Natural killer cell treated with Interleukin-12 subunit alpha and Interleukin-12 subunit beta and Interleukin-15 and Interleukin-18, amount 100 ng/mL, for 72 hours (primary cell): ENCODE measurements at regions not wholly inside any gene's neighbourhood (a gene's known extent, or its start where the extent isn't known, plus 50 kb on each side); places are given as distances from the start of the nearest gene placed in this dataset.

Source experiments
- ATAC-seq, 2 donors: fragments of 150-1000 bp; cut with Tn5 transposase in 1 of 2; sonication (Bioruptor Pico), chemical (Tn5 transposase) in 1 of 2; 2 replicates each; pipeline ENCODE4 v1.10.0; 2021
- DNase-seq: peaks from one replicate; pipeline ENCODE4 v3.0.0; 2022; ENCODE audit warnings: low spot score
- H3K27ac Mint-ChIP-seq, 2 donors: 1 replicate in 1 of 2; 2 replicates in 1 of 2; pipeline ENCODE4 v1.8.0; 2022; ENCODE audit warnings: mixed read lengths in 2 of 2, mild to moderate bottlenecking in 1 of 2, moderate library complexity in 1 of 2
- H3K27me3 Mint-ChIP-seq, 2 donors: 1 replicate in 1 of 2; 2 replicates in 1 of 2; pipeline ENCODE4 v1.8.0; 2022; ENCODE audit warnings: mixed read lengths in 2 of 2
- H3K36me3 Mint-ChIP-seq: one replicate; pipeline ENCODE4 v1.8.0; 2022; ENCODE audit warnings: mixed read lengths
- H3K4me1 Mint-ChIP-seq, 2 donors: 1 replicate in 1 of 2; 2 replicates in 1 of 2; pipeline ENCODE4 v1.8.0; 2022; ENCODE audit warnings: low read depth in 2 of 2, mixed read lengths in 2 of 2, mild to moderate bottlenecking in 1 of 2
- H3K4me3 Mint-ChIP-seq: one replicate; pipeline ENCODE4 v1.8.0; 2022; ENCODE audit warnings: mixed read lengths
- H3K9me3 Mint-ChIP-seq: 2 replicates; pipeline ENCODE4 v1.8.0; 2022; ENCODE audit warnings: mixed read lengths

GRCh38 chr10:131567279-131568162, 256.0 kb upstream of the TCERG1L start:
- no peak for ATAC-seq
- Mint-ChIP-seq H3K9me3 (peaks cover 6% of the 10 kb centered on the region), H3K4me3 (no peak overlapping the region), H3K4me1 (no peaks in the 10 kb centered on the region), H3K36me3 (no peaks in the 10 kb centered on the region), H3K27ac (no peak overlapping the region), H3K27me3 (peaks cover 0 to 8% of the 10 kb centered on the region in 2 donors)
- no peak for DNase-seq

GRCh38 chr10:131568866-131569265, 257.3 kb upstream of the TCERG1L start:
- H3K27me3 Mint-ChIP-seq, result peaks cover 0 to 8% of the 10 kb centered on the region in 2 donors
- H3K27ac Mint-ChIP-seq, result no peak overlapping the region
- DNase-seq (no peak), ATAC-seq (no peak)
- peaks cover 6% of the 10 kb centered on the region for H3K9me3 Mint-ChIP-seq
- no peaks in the 10 kb centered on the region for H3K4me1 Mint-ChIP-seq
- H3K4me3 Mint-ChIP-seq, result no peak overlapping the region
- H3K36me3 Mint-ChIP-seq, result no peaks in the 10 kb centered on the region

GRCh38 chr10:131569851-131570715, 258.6 kb upstream of the TCERG1L start:
- H3K27ac Mint-ChIP-seq, result no peak overlapping the region
- no peaks in the 10 kb centered on the region for H3K4me1 Mint-ChIP-seq
- H3K36me3 Mint-ChIP-seq, result no peaks in the 10 kb centered on the region
- peaks cover under 1% of the 10 kb centered on the region for H3K9me3 Mint-ChIP-seq
- no peak overlapping the region for H3K4me3 Mint-ChIP-seq
- H3K27me3 Mint-ChIP-seq, result peaks cover 0 to 8% of the 10 kb centered on the region in 2 donors
- DNase-seq, result no peak
- peak in 1 of 2 donors; percentile 29 for ATAC-seq

GRCh38 chr10:131570716-131571307, 259.3 kb upstream of the TCERG1L start:
- no peaks in the 10 kb centered on the region for H3K9me3 Mint-ChIP-seq
- no peak overlapping the region for H3K4me3 Mint-ChIP-seq
- H3K27me3 Mint-ChIP-seq, result peaks cover 0 to 8% of the 10 kb centered on the region in 2 donors
- no peak overlapping the region for H3K27ac Mint-ChIP-seq
- ATAC-seq (no peak), DNase-seq (no peak)
- H3K36me3 Mint-ChIP-seq, result no peaks in the 10 kb centered on the region
- no peaks in the 10 kb centered on the region for H3K4me1 Mint-ChIP-seq

GRCh38 chr10:131571346-131571745, 259.8 kb upstream of the TCERG1L start:
- H3K27me3 Mint-ChIP-seq, result peaks cover 0 to 5% of the 10 kb centered on the region in 2 donors
- no peak overlapping the region for H3K4me3 Mint-ChIP-seq
- no peaks in the 10 kb centered on the region for H3K36me3 Mint-ChIP-seq
- no peaks in the 10 kb centered on the region for H3K9me3 Mint-ChIP-seq
- no peak for DNase-seq
- ATAC-seq, result no peak
- no peak overlapping the region for H3K27ac Mint-ChIP-seq
- no peaks in the 10 kb centered on the region for H3K4me1 Mint-ChIP-seq

GRCh38 chr10:131571865-131572264, 260.3 kb upstream of the TCERG1L start:
- Mint-ChIP-seq H3K4me1 (no peaks in the 10 kb centered on the region), H3K36me3 (no peaks in the 10 kb centered on the region), H3K27me3 (peaks cover 0 to 2% of the 10 kb centered on the region in 2 donors), H3K27ac (no peak overlapping the region), H3K9me3 (no peaks in the 10 kb centered on the region), H3K4me3 (no peak overlapping the region)
- ATAC-seq (no peak), DNase-seq (no peak)

GRCh38 chr10:131573256-131573655, 261.7 kb upstream of the TCERG1L start:
- Mint-ChIP-seq H3K4me3 (no peak overlapping the region), H3K27ac (no peak overlapping the region), H3K27me3 (peaks cover 0 to under 1% of the 10 kb centered on the region in 2 donors), H3K9me3 (no peaks in the 10 kb centered on the region), H3K4me1 (no peaks in the 10 kb centered on the region), H3K36me3 (no peaks in the 10 kb centered on the region)
- DNase-seq (no peak), ATAC-seq (no peak)

- no peak for DNase-seq
- Mint-ChIP-seq H3K4me1 (no peaks in the 10 kb centered on the region), H3K36me3 (no peaks in the 10 kb centered on the region), H3K4me3 (no peak overlapping the region), H3K9me3 (no peaks in the 10 kb centered on the region), H3K27me3 (no peaks in the 10 kb centered on the region), H3K27ac (no peak overlapping the region)
- ATAC-seq, result no peak
These were observed 262.2 kb upstream of the TCERG1L start for GRCh38 chr10:131573707-131574106.

- H3K4me3 Mint-ChIP-seq, result no peak overlapping the region
- ATAC-seq (no peak), DNase-seq (no peak)
These were observed 262.8 kb upstream of the TCERG1L start for GRCh38 chr10:131574363-131574706.

GRCh38 chr10:131574707-131575430, 263.3 kb upstream of the TCERG1L start:
- no peak for ATAC-seq
- Mint-ChIP-seq H3K27me3 (no peaks in the 10 kb centered on the region), H3K4me3 (no peak overlapping the region), H3K9me3 (no peaks in the 10 kb centered on the region), H3K36me3 (no peaks in the 10 kb centered on the region), H3K27ac (no peak overlapping the region), H3K4me1 (no peaks in the 10 kb centered on the region)
- no peak for DNase-seq

More at GRCh38 chr10:131574363-131574706, 262.8 kb upstream of the TCERG1L start:
- Mint-ChIP-seq H3K9me3 (no peaks in the 10 kb centered on the region), H3K27ac (no peak overlapping the region), H3K4me1 (no peaks in the 10 kb centered on the region), H3K36me3 (no peaks in the 10 kb centered on the region), H3K27me3 (no peaks in the 10 kb centered on the region)

GRCh38 chr10:131575877-131576276, 264.4 kb upstream of the TCERG1L start:
- no peaks in the 10 kb centered on the region for H3K4me1 Mint-ChIP-seq
- DNase-seq (no peak), ATAC-seq (no peak)
- H3K4me3 Mint-ChIP-seq, result no peak overlapping the region
- H3K9me3 Mint-ChIP-seq, result no peaks in the 10 kb centered on the region
- H3K36me3 Mint-ChIP-seq, result no peaks in the 10 kb centered on the region
- no peak overlapping the region for H3K27ac Mint-ChIP-seq
- H3K27me3 Mint-ChIP-seq, result no peaks in the 10 kb centered on the region

- ATAC-seq (no peak), DNase-seq (no peak)
- no peak overlapping the region for H3K27ac Mint-ChIP-seq
- no peaks in the 10 kb centered on the region for H3K27me3 Mint-ChIP-seq
- no peaks in the 10 kb centered on the region for H3K9me3 Mint-ChIP-seq
- no peak overlapping the region for H3K4me3 Mint-ChIP-seq
- H3K36me3 Mint-ChIP-seq, result no peaks in the 10 kb centered on the region
- H3K4me1 Mint-ChIP-seq, result no peaks in the 10 kb centered on the region
These were observed 265.0 kb upstream of the TCERG1L start for GRCh38 chr10:131576341-131577177.

GRCh38 chr10:131577178-131577555, 265.6 kb upstream of the TCERG1L start:
- ATAC-seq (no peak), DNase-seq (no peak)
- no peaks in the 10 kb centered on the region for H3K27me3 Mint-ChIP-seq
- no peaks in the 10 kb centered on the region for H3K9me3 Mint-ChIP-seq
- H3K27ac Mint-ChIP-seq, result no peak overlapping the region
- H3K36me3 Mint-ChIP-seq, result no peaks in the 10 kb centered on the region
- no peak overlapping the region for H3K4me3 Mint-ChIP-seq
- no peaks in the 10 kb centered on the region for H3K4me1 Mint-ChIP-seq
